ENCODE measurements at regions not wholly inside any gene's neighbourhood (a gene's known extent, or its start where the extent isn't known, plus 50 kb on each side); places are given as distances from the start of the nearest gene placed in this dataset.

GRCh38 chr1:11338284-11338924 is 65.4 kb downstream of the UBIAD1 start:
- DNase-seq, result peak; percentile 52

GRCh38 chr1:11339346-11340232 is 66.6 kb downstream of the UBIAD1 start:
- DNase-seq, result peak; percentile 70

- DNase-seq, result no peak
These were observed 67.2 kb downstream of the UBIAD1 start for GRCh38 chr1:11340233-11340632.

- no peak for DNase-seq
These were observed 69.0 kb downstream of the UBIAD1 start for GRCh38 chr1:11341901-11342552.

GRCh38 chr1:11342621-11343032 is 69.6 kb downstream of the UBIAD1 start:
- peak; percentile 35 for DNase-seq

- DNase-seq, result no peak
These were observed 73.1 kb downstream of the UBIAD1 start for GRCh38 chr1:11345971-11346715.

GRCh38 chr1:11350265-11350664 is 77.3 kb downstream of the UBIAD1 start:
- DNase-seq, result no peak

GRCh38 chr1:11352058-11352715 is 79.2 kb downstream of the UBIAD1 start:
- DNase-seq, result no peak

GRCh38 chr1:11352816-11353799 is 80.1 kb downstream of the UBIAD1 start:
- DNase-seq, result no peak

- DNase-seq, result no peak
These were observed 82.0 kb downstream of the UBIAD1 start for GRCh38 chr1:11354893-11355553.

GRCh38 chr1:11355559-11356475 is 82.8 kb downstream of the UBIAD1 start:
- peak; percentile 66 for DNase-seq

GRCh38 chr1:11357276-11357675 is 84.3 kb downstream of the UBIAD1 start:
- DNase-seq, result no peak

- DNase-seq, result no peak
These were observed 86.0 kb downstream of the UBIAD1 start for GRCh38 chr1:11358984-11359383.

- DNase-seq, result peak; percentile 39
These were observed 89.6 kb downstream of the UBIAD1 start for GRCh38 chr1:11362547-11363021.

GRCh38 chr1:11364170-11364569 is 91.2 kb downstream of the UBIAD1 start:
- DNase-seq, result no peak

- DNase-seq, result no peak
These were observed 92.9 kb downstream of the UBIAD1 start for GRCh38 chr1:11365744-11366387.

- DNase-seq, result no peak
These were observed 100.3 kb downstream of the UBIAD1 start for GRCh38 chr1:11373029-11373894.
